PFSK-1 (cell line): ENCODE measurements at regions not wholly inside any gene's neighbourhood (a gene's known extent, or its start where the extent isn't known, plus 50 kb on each side); places are given as distances from the start of the nearest gene placed in this dataset.

ENCODE experiments used
- FOXP2 ChIP-seq: optimal IDR thresholded peaks from 2 replicates; pipeline ENCODE3; 2011; ENCODE audit warnings: borderline replicate concordance, control low read depth, inconsistent platforms; ENCODE audit not compliant: insufficient read depth; ENCODE audit errors: extremely low read length, extremely low read depth
- POLR2AphosphoS5 ChIP-seq: IDR thresholded peaks from 2 replicates; pipeline ENCODE4 v1.6.1; 2012; ENCODE audit warnings: low read depth, mild to moderate bottlenecking, control low read depth, low read length, moderate library complexity
- SIN3A ChIP-seq: IDR thresholded peaks from 2 replicates; pipeline ENCODE4 v1.6.1; 2012; ENCODE audit warnings: mild to moderate bottlenecking, low read length, moderate library complexity, borderline replicate concordance; ENCODE audit not compliant: insufficient read depth
- TAF1 ChIP-seq: IDR thresholded peaks from 2 replicates; pipeline ENCODE4 v1.6.1; 2012; ENCODE audit warnings: low read length, control low read depth, borderline replicate concordance; ENCODE audit not compliant: insufficient read depth
- TF ChIP-seq, protein P1 (sequence below), 2 experiments: IDR thresholded peaks; 2 replicates each; pipeline versions ENCODE4 v1.6.1 to v1.8.0; 2011 to 2012; ENCODE audit warnings: low read depth in 2 of 2, low read length in 2 of 2, control low read depth in 1 of 2, inconsistent platforms in 1 of 2, mild to moderate bottlenecking in 1 of 2, moderate library complexity in 1 of 2; ENCODE audit not compliant: insufficient read depth in 1 of 2

DNA sequence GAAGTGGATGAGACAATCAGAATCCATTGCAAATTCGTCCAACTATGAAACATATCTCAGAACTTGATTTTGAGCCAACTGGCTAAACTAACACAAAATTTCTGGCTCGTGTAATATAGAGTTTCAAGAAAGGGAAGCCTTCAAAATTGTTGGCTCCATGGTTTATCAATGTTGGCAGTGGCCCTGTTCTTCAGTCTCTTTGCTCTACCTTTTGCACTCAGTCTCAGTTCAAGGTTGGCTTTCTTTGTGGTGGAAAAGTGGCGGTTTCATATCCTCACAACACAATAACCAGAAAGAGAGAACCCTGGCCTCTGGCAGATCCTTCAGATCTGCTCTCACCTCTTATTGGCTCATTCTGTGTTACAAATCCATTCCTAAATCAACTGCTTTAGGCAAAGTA lies 473.8 kb upstream of the API5 start:
- TF ChIP-seq TAF1 (no peak), SIN3A (no peak), POLR2AphosphoS5 (no peak), FOXP2 (no peak)
- TF ChIP-seq, protein P1, sequence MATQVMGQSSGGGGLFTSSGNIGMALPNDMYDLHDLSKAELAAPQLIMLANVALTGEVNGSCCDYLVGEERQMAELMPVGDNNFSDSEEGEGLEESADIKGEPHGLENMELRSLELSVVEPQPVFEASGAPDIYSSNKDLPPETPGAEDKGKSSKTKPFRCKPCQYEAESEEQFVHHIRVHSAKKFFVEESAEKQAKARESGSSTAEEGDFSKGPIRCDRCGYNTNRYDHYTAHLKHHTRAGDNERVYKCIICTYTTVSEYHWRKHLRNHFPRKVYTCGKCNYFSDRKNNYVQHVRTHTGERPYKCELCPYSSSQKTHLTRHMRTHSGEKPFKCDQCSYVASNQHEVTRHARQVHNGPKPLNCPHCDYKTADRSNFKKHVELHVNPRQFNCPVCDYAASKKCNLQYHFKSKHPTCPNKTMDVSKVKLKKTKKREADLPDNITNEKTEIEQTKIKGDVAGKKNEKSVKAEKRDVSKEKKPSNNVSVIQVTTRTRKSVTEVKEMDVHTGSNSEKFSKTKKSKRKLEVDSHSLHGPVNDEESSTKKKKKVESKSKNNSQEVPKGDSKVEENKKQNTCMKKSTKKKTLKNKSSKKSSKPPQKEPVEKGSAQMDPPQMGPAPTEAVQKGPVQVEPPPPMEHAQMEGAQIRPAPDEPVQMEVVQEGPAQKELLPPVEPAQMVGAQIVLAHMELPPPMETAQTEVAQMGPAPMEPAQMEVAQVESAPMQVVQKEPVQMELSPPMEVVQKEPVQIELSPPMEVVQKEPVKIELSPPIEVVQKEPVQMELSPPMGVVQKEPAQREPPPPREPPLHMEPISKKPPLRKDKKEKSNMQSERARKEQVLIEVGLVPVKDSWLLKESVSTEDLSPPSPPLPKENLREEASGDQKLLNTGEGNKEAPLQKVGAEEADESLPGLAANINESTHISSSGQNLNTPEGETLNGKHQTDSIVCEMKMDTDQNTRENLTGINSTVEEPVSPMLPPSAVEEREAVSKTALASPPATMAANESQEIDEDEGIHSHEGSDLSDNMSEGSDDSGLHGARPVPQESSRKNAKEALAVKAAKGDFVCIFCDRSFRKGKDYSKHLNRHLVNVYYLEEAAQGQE (IDR thresholded peaks at IDR 0.05; ENCODE audit: insufficient read depth in 1 of 2, low read depth in 2 of 2, low read length in 2 of 2) = no peak
